ENCODE measurements at regions not wholly inside any gene's neighbourhood (a gene's known extent, or its start where the extent isn't known, plus 50 kb on each side); places are given as distances from the start of the nearest gene placed in this dataset.

- TF ChIP-seq CEBPB (IDR thresholded peaks at IDR 0.05) (no peak), YY1 (IDR thresholded peaks at IDR 0.05; ENCODE audit: low read depth) (no peak), CREB1 (IDR thresholded peaks at IDR 0.05; ENCODE audit: low read depth) (no peak), USF1 (IDR thresholded peaks at IDR 0.05) (no peak), NFIC (IDR thresholded peaks at IDR 0.05) (no peak), FOXM1 (IDR thresholded peaks at IDR 0.05; ENCODE audit: borderline replicate concordance, low read depth) (no peak), MAX (IDR thresholded peaks at IDR 0.05) (no peak), TAF1 (IDR thresholded peaks at IDR 0.05; ENCODE audit: low read depth) (no peak), EP300 (IDR thresholded peaks at IDR 0.05; ENCODE audit: borderline replicate concordance) (no peak), REST (IDR thresholded peaks at IDR 0.05; ENCODE audit: low read depth) (no peak), TEAD4 (IDR thresholded peaks at IDR 0.05) (no peak), EGR1 (IDR thresholded peaks at IDR 0.05) (no peak), ZBTB7A (IDR thresholded peaks at IDR 0.05; ENCODE audit: low read depth) (no peak), RAD21 (IDR thresholded peaks at IDR 0.05; ENCODE audit: low read depth) (no peak)
These were observed 364.0 kb downstream of the GPD2 start for GRCh38 chr2:156800065-156800653.

GRCh38 chr2:156800781-156801361 lies 364.7 kb downstream of the GPD2 start:
- TF ChIP-seq USF1 (IDR thresholded peaks at IDR 0.05): no peak
- no peak for TF ChIP-seq TCF12 (IDR thresholded peaks at IDR 0.05; ENCODE audit: low read depth)
- no peak for TF ChIP-seq NFIC (IDR thresholded peaks at IDR 0.05)
- TF ChIP-seq MAX (IDR thresholded peaks at IDR 0.05): no peak
- no peak for TF ChIP-seq YY1 (IDR thresholded peaks at IDR 0.05; ENCODE audit: low read depth)
- no peak for TF ChIP-seq CREB1 (IDR thresholded peaks at IDR 0.05; ENCODE audit: low read depth)
- TF ChIP-seq RAD21 (IDR thresholded peaks at IDR 0.05; ENCODE audit: low read depth): no peak
- no peak for TF ChIP-seq CEBPB (IDR thresholded peaks at IDR 0.05)
- TF ChIP-seq ZBTB7A (IDR thresholded peaks at IDR 0.05; ENCODE audit: low read depth): no peak
- no peak for TF ChIP-seq TAF1 (IDR thresholded peaks at IDR 0.05; ENCODE audit: low read depth)
- TF ChIP-seq EGR1 (IDR thresholded peaks at IDR 0.05): no peak

- TF ChIP-seq RAD21 (IDR thresholded peaks at IDR 0.05; ENCODE audit: low read depth): no peak
- no peak for TF ChIP-seq YY1 (IDR thresholded peaks at IDR 0.05; ENCODE audit: low read depth)
- no peak for TF ChIP-seq USF1 (IDR thresholded peaks at IDR 0.05)
- no peak for TF ChIP-seq TCF12 (IDR thresholded peaks at IDR 0.05; ENCODE audit: low read depth)
- no peak for TF ChIP-seq NFIC (IDR thresholded peaks at IDR 0.05)
- TF ChIP-seq REST (IDR thresholded peaks at IDR 0.05; ENCODE audit: low read depth): no peak
- no peak for TF ChIP-seq EGR1 (IDR thresholded peaks at IDR 0.05)
- TF ChIP-seq EP300 (IDR thresholded peaks at IDR 0.05; ENCODE audit: borderline replicate concordance): no peak
- TF ChIP-seq ZBTB7A (IDR thresholded peaks at IDR 0.05; ENCODE audit: low read depth): no peak
- TF ChIP-seq TAF1 (IDR thresholded peaks at IDR 0.05; ENCODE audit: low read depth): no peak
These were observed 367.1 kb downstream of the GPD2 start for GRCh38 chr2:156803243-156803642.

- TF ChIP-seq FOXM1 (IDR thresholded peaks at IDR 0.05; ENCODE audit: borderline replicate concordance, low read depth) (no peak), ZBTB7A (IDR thresholded peaks at IDR 0.05; ENCODE audit: low read depth) (no peak), EP300 (IDR thresholded peaks at IDR 0.05; ENCODE audit: borderline replicate concordance) (no peak), REST (IDR thresholded peaks at IDR 0.05; ENCODE audit: low read depth) (no peak), CREB1 (IDR thresholded peaks at IDR 0.05; ENCODE audit: low read depth) (no peak), NFIC (IDR thresholded peaks at IDR 0.05) (no peak), TAF1 (IDR thresholded peaks at IDR 0.05; ENCODE audit: low read depth) (no peak), TEAD4 (IDR thresholded peaks at IDR 0.05) (no peak), EGR1 (IDR thresholded peaks at IDR 0.05) (no peak), YY1 (IDR thresholded peaks at IDR 0.05; ENCODE audit: low read depth) (no peak), CEBPB (IDR thresholded peaks at IDR 0.05) (no peak), RAD21 (IDR thresholded peaks at IDR 0.05; ENCODE audit: low read depth) (no peak), MAX (IDR thresholded peaks at IDR 0.05) (no peak), TCF12 (IDR thresholded peaks at IDR 0.05; ENCODE audit: low read depth) (no peak), USF1 (IDR thresholded peaks at IDR 0.05) (no peak)
These were observed 367.8 kb downstream of the GPD2 start for GRCh38 chr2:156803967-156804366.
